ENCODE measurements at regions not wholly inside any gene's neighbourhood (a gene's known extent, or its start where the extent isn't known, plus 50 kb on each side); places are given as distances from the start of the nearest gene placed in this dataset.
A peak's percentile ranks its signal among the peaks of the same experiment; 100 is the strongest.

DNA sequence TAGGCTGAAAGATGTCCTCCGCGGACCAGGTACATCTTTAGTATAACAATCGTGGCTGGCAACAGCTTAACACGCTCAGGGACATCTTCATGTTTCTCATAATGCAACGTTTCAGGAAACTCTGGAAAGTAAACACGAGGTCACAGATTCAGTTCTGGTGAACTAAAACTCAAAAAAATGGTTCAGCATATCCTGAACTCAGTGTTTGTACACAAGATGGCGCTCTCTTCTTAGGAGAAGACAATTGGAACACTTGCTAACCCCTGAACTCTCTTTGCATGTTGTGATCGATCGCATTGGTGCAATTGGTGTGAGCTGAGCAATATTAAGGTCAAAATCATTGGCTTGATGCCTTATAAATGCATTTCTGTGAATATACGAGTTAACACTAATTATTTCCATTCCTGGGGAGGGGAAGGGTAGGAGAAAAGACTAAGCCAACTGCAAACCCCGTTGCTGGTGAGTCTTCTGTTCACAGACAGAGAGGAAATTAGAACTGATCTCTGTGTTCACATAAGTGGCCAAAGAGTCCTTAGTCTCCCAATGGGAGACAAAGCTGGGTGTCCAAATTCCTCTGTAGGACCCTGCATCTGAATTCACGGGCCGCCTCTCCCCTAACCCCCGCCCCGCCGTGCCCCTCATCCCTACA lies 52.6 kb upstream of the FAM180A start:
- no peaks in the 10 kb centered on the region for H3K27me3 ChIP-seq (ENCODE audit: control insufficient read depth, insufficient read depth)
- 37% methylated on average over 16 of the region's 16 CpGs for WGBS
- no peak overlapping the region for H3K27ac ChIP-seq (ENCODE audit: low read length)
- H3K9me3 ChIP-seq (ENCODE audit: control insufficient read depth, low read length) = no peaks in the 10 kb centered on the region
- intact Hi-C loops (cut with DNase I) = loop anchor here in 3 of 4 donors (1.0 to 5.0 kb wide), 3 partner anchors 206 to 208 kb away; no protein-coding TSS in a partner anchor
- DNase-seq (no peak), ATAC-seq (peak; percentile 51 to 72)
- H3K4me3 ChIP-seq (ENCODE audit: low read length) = no peak overlapping the region
- peaks cover 5% of the 10 kb centered on the region for H3K4me1 ChIP-seq (ENCODE audit: control insufficient read depth, insufficient read depth, low read length)

DNA sequence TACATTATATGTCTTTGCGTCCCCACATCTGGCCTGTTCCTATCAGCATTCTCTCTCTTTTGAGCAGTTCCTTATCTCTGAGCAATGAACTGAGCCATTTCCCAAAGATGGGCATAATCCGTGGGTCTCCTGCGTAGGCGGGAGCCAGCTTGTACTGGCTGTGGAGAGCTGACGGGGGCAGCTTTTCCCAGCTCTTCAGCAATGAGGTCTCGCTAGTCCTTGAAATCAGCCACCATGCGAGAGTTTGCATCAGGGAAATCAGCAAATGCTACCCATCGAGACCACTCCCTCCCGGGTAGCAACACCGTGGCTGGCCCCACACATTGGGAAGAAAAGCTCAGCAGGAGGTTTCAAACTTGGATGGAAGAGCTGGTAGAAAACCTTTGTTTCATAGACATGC lies 51.9 kb upstream of the FAM180A start:
- WGBS = 33% methylated on average over 10 of the region's 10 CpGs
- no peaks in the 10 kb centered on the region for H3K9me3 ChIP-seq (ENCODE audit: control insufficient read depth, low read length)
- peak in 1 of 2 donors; percentile 13 for ATAC-seq
- peaks cover 5% of the 10 kb centered on the region for H3K4me1 ChIP-seq (ENCODE audit: control insufficient read depth, insufficient read depth, low read length)
- no peak for DNase-seq
- intact Hi-C loops (cut with DNase I) = loop anchor here in 2 of 4 donors (2.0 to 5.0 kb wide), 2 partner anchors 207 to 208 kb away; no protein-coding TSS in a partner anchor
- H3K27me3 ChIP-seq (ENCODE audit: control insufficient read depth, insufficient read depth) = no peaks in the 10 kb centered on the region
- H3K27ac ChIP-seq (ENCODE audit: low read length) = no peak overlapping the region
- H3K4me3 ChIP-seq (ENCODE audit: low read length) = no peak overlapping the region

DNA sequence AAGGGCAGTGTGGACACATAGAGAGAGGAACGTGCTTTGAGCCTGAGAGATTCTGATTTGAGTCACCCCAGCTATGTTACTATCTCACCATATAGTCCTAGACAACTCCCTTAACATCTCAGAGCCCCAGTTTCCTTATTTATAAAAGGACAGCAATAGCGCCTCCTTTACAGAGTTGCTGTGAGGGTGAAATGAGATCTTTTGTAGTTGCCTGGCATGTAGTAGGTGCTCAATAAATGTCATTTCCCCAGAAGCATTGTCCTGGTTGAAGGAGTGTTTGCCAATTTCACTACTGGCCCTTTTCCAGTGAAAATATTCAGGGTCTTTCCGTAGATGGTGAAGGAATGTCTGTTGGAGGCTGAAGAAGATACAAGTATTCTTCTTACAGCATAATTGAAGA lies 51.3 kb upstream of the FAM180A start:
- no peak overlapping the region for H3K4me3 ChIP-seq (ENCODE audit: low read length)
- H3K9me3 ChIP-seq (ENCODE audit: control insufficient read depth, low read length) = no peaks in the 10 kb centered on the region
- peaks cover 5% of the 10 kb centered on the region for H3K4me1 ChIP-seq (ENCODE audit: control insufficient read depth, insufficient read depth, low read length)
- no peak overlapping the region for H3K27ac ChIP-seq (ENCODE audit: low read length)
- no peaks in the 10 kb centered on the region for H3K27me3 ChIP-seq (ENCODE audit: control insufficient read depth, insufficient read depth)
- DNase-seq = no peak
- 71% methylated on average over 3 of the region's 3 CpGs for WGBS
- ATAC-seq = no peak
- intact Hi-C loops (cut with DNase I) = loop anchor here (2.0 to 10.0 kb wide), 5 partner anchors 115 to 209 kb away; no protein-coding TSS in a partner anchor
